ENCODE measurements at regions not wholly inside any gene's neighbourhood (a gene's known extent, or its start where the extent isn't known, plus 50 kb on each side); places are given as distances from the start of the nearest gene placed in this dataset.

- TF ChIP-seq CTCF (IDR thresholded peaks at IDR 0.05; ENCODE audit: low read depth, low read length, missing input control) (no peak), GABPA (IDR thresholded peaks at IDR 0.05 in 1 of 2, conservative IDR thresholded peaks at IDR 0.05 in 1 of 2) (no peak), YY1 (IDR thresholded peaks at IDR 0.05) (no peak), ZBTB33 (IDR thresholded peaks at IDR 0.05) (no peak), RXRA (IDR thresholded peaks at IDR 0.05) (no peak), RAD21 (IDR thresholded peaks at IDR 0.05) (no peak), MAX (IDR thresholded peaks at IDR 0.05) (no peak), SP1 (IDR thresholded peaks at IDR 0.05) (no peak)
Observed at GRCh38 chr18:34098109-34098508, 126.6 kb downstream of the NOL4 start.
